ENCODE measurements at regions not wholly inside any gene's neighbourhood (a gene's known extent, or its start where the extent isn't known, plus 50 kb on each side); places are given as distances from the start of the nearest gene placed in this dataset.

GRCh38 chr10:61024151-61024855 lies 80.3 kb upstream of the RHOBTB1 start:
- Histone ChIP-seq H3K4me3 (ENCODE audit: low read depth in 1 of 3, low read length in 3 of 3) (no peak overlapping the region), H3K27ac (ENCODE audit: low read depth in 1 of 2, low read length in 2 of 2) (no peak overlapping the region)
- DNase-seq (ENCODE audit: low spot score), result no peak

More at GRCh38 chr10:61024151-61024855, 80.3 kb upstream of the RHOBTB1 start:
- Histone ChIP-seq H3K4me1 (ENCODE audit: control insufficient read depth in 4 of 4, insufficient read depth in 4 of 4, low read length in 3 of 4) (peaks cover 0 to 7% (median 0%) of the 10 kb centered on the region in 4 donors), H3K36me3 (ENCODE audit: control insufficient read depth in 4 of 4, insufficient read depth in 3 of 4, low read depth in 1 of 4, low read length in 3 of 4) (no peaks in the 10 kb centered on the region), H3K9me3 (ENCODE audit: control insufficient read depth in 4 of 4, low read length in 3 of 4) (no peaks in the 10 kb centered on the region), H3K27me3 (ENCODE audit: control insufficient read depth in 4 of 4, insufficient read depth in 4 of 4, low read length in 3 of 4) (no peaks in the 10 kb centered on the region), H3K9ac (ENCODE audit: low read depth in 1 of 2, low read length in 2 of 2) (no peak overlapping the region)
- no peak for TF ChIP-seq FOXA2 (IDR thresholded peaks at IDR 0.05)
- TF ChIP-seq SP1 (IDR thresholded peaks at IDR 0.05), result no peak
- no peak for TF ChIP-seq MAX (IDR thresholded peaks at IDR 0.05)
- no peak for TF ChIP-seq EGR1 (IDR thresholded peaks at IDR 0.05; ENCODE audit: low read depth in 2 of 2)
- TF ChIP-seq RXRA (IDR thresholded peaks at IDR 0.05), result no peak
- TF ChIP-seq CTCF (IDR thresholded peaks at IDR 0.05; ENCODE audit: low read depth, low read length, missing input control), result no peak
- TF ChIP-seq ZBTB33 (IDR thresholded peaks at IDR 0.05), result no peak
- TF ChIP-seq REST (IDR thresholded peaks at IDR 0.05), result no peak
- no peak for TF ChIP-seq RAD21 (IDR thresholded peaks at IDR 0.05)
- TF ChIP-seq NR2F2 (IDR thresholded peaks at IDR 0.05), result no peak
- no peak for TF ChIP-seq HNF4G (IDR thresholded peaks at IDR 0.05)
- TF ChIP-seq FOXA1 (IDR thresholded peaks at IDR 0.05), result no peak
- TF ChIP-seq ATF3 (IDR thresholded peaks at IDR 0.05), result no peak
- no peak for TF ChIP-seq JUND (IDR thresholded peaks at IDR 0.05)
- no peak for TF ChIP-seq HNF4A (conservative IDR thresholded peaks at IDR 0.05)
- no peak for TF ChIP-seq GABPA (IDR thresholded peaks at IDR 0.05 in 1 of 2, conservative IDR thresholded peaks at IDR 0.05 in 1 of 2)
- TF ChIP-seq YY1 (IDR thresholded peaks at IDR 0.05), result no peak
- whole genome bisulfite sequencing, result 48% methylated on average over 1 of the region's 1 CpG

Measured in liver (tissue), 8 donors.